Mesodermal cell (in vitro differentiated cells): ENCODE measurements at regions not wholly inside any gene's neighbourhood (a gene's known extent, or its start where the extent isn't known, plus 50 kb on each side); places are given as distances from the start of the nearest gene placed in this dataset.

Source experiments
- H3K27ac ChIP-seq: 2 replicates; pipeline ENCODE4 v1.7.0; 2013; ENCODE audit warnings: mild to moderate bottlenecking, low read depth, low read length, moderate library complexity; ENCODE audit not compliant: severe bottlenecking
- H3K36me3 ChIP-seq: 2 replicates; pipeline ENCODE4 v1.7.1; 2013; ENCODE audit warnings: mild to moderate bottlenecking, low read length, moderate library complexity; ENCODE audit not compliant: control insufficient read depth, insufficient read depth
- H3K4me1 ChIP-seq: one replicate; pipeline ENCODE4 v1.7.1; 2013; ENCODE audit warnings: mild to moderate bottlenecking, low read length; ENCODE audit not compliant: insufficient read depth, control insufficient read depth, poor library complexity, severe bottlenecking
- H3K4me3 ChIP-seq: 2 replicates; pipeline ENCODE4 v1.7.0; 2013; ENCODE audit warnings: low read length, control low read depth, mild to moderate bottlenecking; ENCODE audit not compliant: insufficient read depth, poor library complexity, severe bottlenecking; ENCODE audit errors: extremely low read depth
- H3K9me3 ChIP-seq: 2 replicates; pipeline ENCODE4 v1.7.1; 2013; ENCODE audit warnings: mild to moderate bottlenecking, low read length, moderate library complexity; ENCODE audit not compliant: control insufficient read depth
- WGBS, 2 experiments: methylation state at CpG; one replicate each; pipeline ENCODE4 v1.1.5; 2013; ENCODE audit warnings: missing lambda C conversion rate in 2 of 2; ENCODE audit not compliant: insufficient coverage in 2 of 2; 5-methylcytosine and 5-hydroxymethylcytosine counted together

DNA sequence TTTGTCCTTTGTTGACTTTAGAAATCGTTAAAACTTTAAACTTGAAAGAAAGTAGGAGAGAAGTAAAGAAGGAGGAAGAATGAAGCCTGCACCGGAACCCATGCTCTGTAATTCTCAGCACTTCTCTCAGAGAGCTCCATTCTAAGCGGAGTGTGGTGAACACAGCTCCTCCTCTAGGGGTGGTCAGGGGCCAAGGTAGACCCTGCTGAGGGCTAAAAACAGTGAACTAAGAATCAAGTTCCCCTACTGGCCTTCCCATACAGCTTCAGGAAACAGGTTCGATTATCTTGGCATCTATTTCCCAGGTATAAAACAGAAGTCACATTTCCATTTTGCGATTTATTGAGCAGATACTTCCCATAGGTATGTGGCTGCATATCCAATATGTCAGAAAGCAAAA is 92.7 kb upstream of the ASAP2 start:
- no peaks in the 10 kb centered on the region for H3K36me3 ChIP-seq
- H3K4me1 ChIP-seq: peaks cover 22% of the 10 kb centered on the region
- no peaks in the 10 kb centered on the region for H3K9me3 ChIP-seq
- 73 to 81% methylated on average over 3 to 5 of the region's 5 CpGs for WGBS, 2 experiments
- H3K27ac ChIP-seq: no peak overlapping the region
- no peak overlapping the region for H3K4me3 ChIP-seq

DNA sequence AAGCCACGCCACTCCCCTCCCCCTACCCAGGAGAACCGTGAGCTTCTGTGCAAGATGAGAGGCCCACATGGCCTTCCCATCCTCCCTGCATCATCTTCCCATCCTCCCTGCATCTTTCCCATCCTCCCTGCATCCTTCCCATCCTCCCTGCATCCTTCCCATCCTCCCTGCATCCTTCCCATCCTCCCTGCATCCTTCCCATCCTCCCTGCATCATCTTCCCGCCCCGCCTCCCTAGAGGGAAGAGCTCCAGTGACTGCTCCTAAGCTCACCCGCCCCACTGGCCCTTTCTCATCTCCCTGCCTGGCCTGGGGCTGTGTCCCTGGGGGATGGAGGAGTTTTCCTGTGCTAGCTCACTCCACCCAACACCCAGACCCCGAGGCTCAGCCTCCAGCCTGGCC is 93.3 kb upstream of the ASAP2 start:
- 94 to 100% methylated on average over 2 to 4 of the region's 6 CpGs for WGBS, 2 experiments
- H3K36me3 ChIP-seq: no peaks in the 10 kb centered on the region
- no peak overlapping the region for H3K27ac ChIP-seq
- H3K4me1 ChIP-seq: peaks cover 22% of the 10 kb centered on the region
- H3K4me3 ChIP-seq: no peak overlapping the region
- no peaks in the 10 kb centered on the region for H3K9me3 ChIP-seq

DNA sequence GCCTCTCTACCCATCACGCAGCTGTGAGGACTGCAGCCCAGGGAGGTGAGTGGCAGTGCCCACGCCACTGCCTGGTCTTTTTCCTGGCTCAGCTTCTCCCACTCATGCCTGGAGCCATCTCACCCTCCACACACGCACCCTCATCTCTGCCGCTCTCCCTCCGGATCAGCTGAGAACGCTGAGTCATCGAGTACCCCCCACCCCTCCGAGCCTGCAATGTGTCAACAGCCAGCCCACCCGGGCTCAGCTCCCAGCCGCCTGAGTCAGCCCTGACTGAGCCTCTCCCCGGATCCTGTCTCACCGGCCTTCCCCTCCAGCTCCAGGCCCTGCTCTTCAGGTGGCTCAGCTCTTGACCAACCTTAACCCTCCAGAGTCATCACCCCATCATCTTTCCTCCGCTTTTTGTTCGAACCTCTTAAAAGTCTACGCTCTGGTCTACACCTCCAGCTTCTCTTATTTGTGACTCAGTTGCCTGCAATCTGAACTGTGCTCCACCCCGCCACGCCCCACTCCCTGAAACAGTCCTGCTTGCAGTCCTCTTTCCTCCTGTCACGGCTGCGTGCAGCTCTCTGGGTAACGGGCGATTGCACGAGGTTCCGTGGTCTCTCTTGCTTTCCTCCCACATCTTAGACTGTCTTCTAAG is 94.4 kb upstream of the ASAP2 start:
- WGBS, 2 experiments: 63 to 68% methylated on average over 22 to 23 of the region's 23 CpGs
- Histone ChIP-seq H3K9me3 (no peaks in the 10 kb centered on the region), H3K4me1 (peaks cover 26% of the 10 kb centered on the region), H3K36me3 (no peaks in the 10 kb centered on the region), H3K4me3 (no peak overlapping the region), H3K27ac (peak overlapping the region; percentile 12)

DNA sequence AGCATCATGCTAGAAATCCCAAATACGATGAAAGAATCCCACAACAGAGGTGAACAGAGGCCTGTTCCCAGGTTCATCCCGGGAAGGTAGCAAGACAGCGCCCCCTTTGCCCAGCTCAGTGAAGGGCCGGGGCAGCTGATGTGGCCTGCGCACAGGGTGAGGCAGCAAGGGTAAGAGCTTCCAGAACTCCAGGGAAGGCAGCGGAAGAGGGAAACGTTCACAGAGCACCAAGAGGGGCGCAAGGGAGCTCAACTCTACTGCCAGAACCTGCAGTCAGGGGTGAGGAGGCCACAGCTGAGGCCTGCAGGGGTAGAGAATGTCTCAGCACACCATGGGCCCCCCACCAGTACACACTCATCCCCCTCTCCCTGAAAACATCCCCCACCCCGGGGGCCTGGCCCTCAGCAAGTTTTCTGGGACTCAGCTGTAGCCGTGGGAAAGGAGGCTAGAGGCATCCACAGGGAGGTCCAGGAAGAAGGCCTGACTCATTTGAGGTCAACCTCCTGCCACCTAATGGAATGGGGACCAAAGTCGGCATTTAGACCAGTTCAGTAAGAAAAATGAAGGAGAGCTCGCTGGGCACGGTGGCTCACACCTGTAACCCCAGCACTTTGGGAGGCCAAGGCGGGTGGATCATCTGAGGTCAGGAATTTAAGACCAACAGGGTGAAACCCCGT is 95.6 kb upstream of the ASAP2 start:
- Histone ChIP-seq H3K36me3 (no peaks in the 10 kb centered on the region), H3K27ac (no peak overlapping the region), H3K4me1 (peaks cover 31% of the 10 kb centered on the region), H3K9me3 (no peaks in the 10 kb centered on the region), H3K4me3 (no peak overlapping the region)
- 70 to 75% methylated on average over 12 to 13 of the region's 15 CpGs for WGBS, 2 experiments

GRCh38 chr2:9110346-9110884 is 96.2 kb upstream of the ASAP2 start:
- WGBS, 2 experiments: 77 to 90% methylated on average over 5 to 6 of the region's 6 CpGs

GRCh38 chr2:9109871-9110270 is 96.7 kb upstream of the ASAP2 start:
- no peak overlapping the region for H3K27ac ChIP-seq
- no peaks in the 10 kb centered on the region for H3K36me3 ChIP-seq
- no peak overlapping the region for H3K4me3 ChIP-seq
- H3K4me1 ChIP-seq: peaks cover 37% of the 10 kb centered on the region
- H3K9me3 ChIP-seq: no peaks in the 10 kb centered on the region
- WGBS, 2 experiments: 92 to 95% methylated on average over 11 of the region's 11 CpGs

More at GRCh38 chr2:9110346-9110884, 96.2 kb upstream of the ASAP2 start:
- H3K36me3 ChIP-seq: no peaks in the 10 kb centered on the region
- peaks cover 37% of the 10 kb centered on the region for H3K4me1 ChIP-seq
- no peaks in the 10 kb centered on the region for H3K9me3 ChIP-seq
- H3K27ac ChIP-seq: no peak overlapping the region
- no peak overlapping the region for H3K4me3 ChIP-seq

DNA sequence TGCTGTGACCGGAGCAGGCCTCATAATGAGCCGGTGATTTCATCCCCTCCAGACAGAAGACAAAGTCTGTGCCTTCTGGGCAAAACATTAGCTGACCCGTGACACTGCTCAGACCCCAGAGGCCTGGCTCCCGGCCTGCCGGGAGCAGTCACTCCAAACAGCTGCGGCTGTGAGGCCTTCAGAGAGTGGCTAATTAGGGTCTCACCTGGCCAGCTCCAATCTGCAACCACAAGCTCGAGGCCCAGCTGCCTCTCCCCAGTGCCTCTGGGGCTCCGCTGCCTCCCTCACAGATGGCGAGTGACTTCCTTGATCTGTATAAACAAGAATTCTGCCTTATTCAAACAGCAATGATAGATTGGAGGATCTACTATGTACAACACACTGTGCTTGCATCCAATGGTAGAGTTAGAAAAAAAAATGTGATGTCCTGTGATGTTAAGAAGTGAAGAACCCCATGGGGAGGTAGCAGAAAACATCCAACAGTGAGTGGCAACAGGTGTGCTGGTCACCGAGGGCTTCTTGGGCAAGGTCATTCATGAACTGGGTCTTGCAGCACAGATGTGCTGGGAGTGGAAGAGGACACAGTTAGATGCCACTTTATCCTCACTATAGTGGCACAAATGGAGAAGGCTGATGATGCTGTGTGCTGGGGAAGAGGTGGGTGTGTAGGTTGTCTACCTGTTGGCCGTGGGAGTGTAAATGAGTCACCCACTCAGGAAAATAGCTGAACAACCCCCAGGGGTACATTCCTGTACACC is 98.2 kb upstream of the ASAP2 start:
- peak overlapping the region; percentile 8 for H3K27ac ChIP-seq
- H3K4me1 ChIP-seq: peaks cover 30% of the 10 kb centered on the region
- H3K9me3 ChIP-seq: no peaks in the 10 kb centered on the region
- WGBS, 2 experiments: 79 to 87% methylated on average over 6 to 8 of the region's 11 CpGs
- no peaks in the 10 kb centered on the region for H3K36me3 ChIP-seq
- H3K4me3 ChIP-seq: no peak overlapping the region

DNA sequence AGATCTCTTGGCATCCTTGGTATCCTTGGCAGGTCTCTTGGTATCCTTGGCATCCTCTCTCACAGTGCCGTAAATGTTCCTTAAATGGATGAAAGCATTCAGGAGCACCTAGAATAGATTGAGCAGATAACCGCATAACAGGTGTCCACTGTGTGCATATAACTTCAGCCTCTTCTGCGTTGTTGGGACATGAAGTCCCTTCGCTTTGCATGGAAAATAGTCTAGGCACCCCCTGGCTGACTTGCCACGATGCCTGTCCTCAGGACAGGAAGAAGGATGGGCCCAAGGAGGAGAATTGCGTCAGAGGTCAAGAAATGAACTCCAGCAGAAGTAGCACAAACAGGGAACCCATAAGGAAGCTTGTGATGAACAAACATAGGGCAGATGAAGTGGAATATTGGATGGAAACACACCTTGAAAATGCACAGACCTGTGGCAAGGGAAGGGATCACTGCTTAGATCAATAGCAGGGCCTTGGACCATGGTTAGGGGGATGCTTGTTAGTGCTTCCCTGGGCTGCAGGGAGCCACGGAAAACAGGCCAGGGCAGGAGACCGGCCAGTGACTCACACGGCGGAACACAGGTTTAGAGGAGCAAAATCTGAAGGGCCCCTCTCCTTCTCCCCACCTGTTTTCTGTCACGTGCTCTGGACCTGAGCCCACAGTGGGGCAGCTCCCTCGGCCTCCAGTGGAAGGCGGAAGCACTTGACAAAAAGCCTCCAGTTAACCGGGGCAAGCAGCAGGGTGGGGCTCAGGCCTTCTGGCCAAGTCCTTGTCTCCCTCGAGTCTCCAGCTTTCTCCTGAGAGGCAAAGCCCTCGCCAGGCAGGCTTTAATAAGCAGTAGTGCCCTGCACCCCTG is 99.2 kb upstream of the ASAP2 start:
- H3K27ac ChIP-seq: peak overlapping the region; percentile 8
- WGBS, 2 experiments: 89 to 91% methylated on average over 15 to 16 of the region's 16 CpGs
- H3K36me3 ChIP-seq: no peaks in the 10 kb centered on the region
- no peak overlapping the region for H3K4me3 ChIP-seq
- no peaks in the 10 kb centered on the region for H3K9me3 ChIP-seq
- peaks cover 26% of the 10 kb centered on the region for H3K4me1 ChIP-seq

- no peaks in the 10 kb centered on the region for H3K9me3 ChIP-seq
- no peak overlapping the region for H3K4me3 ChIP-seq
- WGBS, 2 experiments: 92 to 97% methylated on average over 9 of the region's 12 CpGs
- no peaks in the 10 kb centered on the region for H3K36me3 ChIP-seq
- H3K27ac ChIP-seq: no peak overlapping the region
- H3K4me1 ChIP-seq: peaks cover 18% of the 10 kb centered on the region
Observed at GRCh38 chr2:9106338-9107167, 100.1 kb upstream of the ASAP2 start.
